Mesenchymal stem cell (in vitro differentiated cells and primary cell): ENCODE measurements at regions not wholly inside any gene's neighbourhood (a gene's known extent, or its start where the extent isn't known, plus 50 kb on each side); places are given as distances from the start of the nearest gene placed in this dataset.
"Not testable (repeated sequence)": the region's sequence is repeated elsewhere in the genome, so short reads cannot be mapped to it uniquely, and the experiment has no call there.

Experiments used
- DNase-seq: peaks from one replicate; pipeline ENCODE4 v3.0.0-alpha.2; 2013
- H2AFZ ChIP-seq: one replicate; pipeline ENCODE4 v1.6.1; 2013; ENCODE audit warnings: low read depth, mild to moderate bottlenecking, control low read depth, inconsistent platforms, low read length, moderate library complexity
- H2AK5ac ChIP-seq: 2 replicates; pipeline ENCODE4 v1.6.1; 2013; ENCODE audit warnings: low read length, moderate library complexity, mild to moderate bottlenecking, inconsistent platforms; ENCODE audit not compliant: severe bottlenecking
- H2BK120ac ChIP-seq: one replicate; pipeline ENCODE4 v1.6.1; 2013; ENCODE audit warnings: low read depth, mild to moderate bottlenecking, inconsistent platforms, low read length, moderate library complexity
- H2BK12ac ChIP-seq, 2 experiments: one replicate each; pipeline ENCODE4 v1.6.1; 2013; ENCODE audit warnings: inconsistent platforms in 2 of 2, low read length in 2 of 2, mild to moderate bottlenecking in 2 of 2, moderate library complexity in 2 of 2, control low read depth in 1 of 2
- H2BK15ac ChIP-seq: one replicate; pipeline ENCODE4 v1.6.1; 2013; ENCODE audit warnings: mild to moderate bottlenecking, low read depth, inconsistent platforms; ENCODE audit not compliant: poor library complexity, severe bottlenecking
- H2BK5ac ChIP-seq: 2 replicates; pipeline ENCODE4 v1.6.1; 2013; ENCODE audit warnings: low read depth, mild to moderate bottlenecking, low read length, control low read depth, inconsistent platforms; ENCODE audit not compliant: poor library complexity, severe bottlenecking
- H3K14ac ChIP-seq, 2 experiments: one replicate each; pipeline ENCODE4 v1.6.1; 2013; ENCODE audit warnings: inconsistent platforms in 2 of 2, low read length in 2 of 2, control low read depth in 1 of 2, mild to moderate bottlenecking in 1 of 2, moderate library complexity in 1 of 2
- H3K18ac ChIP-seq, 2 experiments: one replicate each; pipeline ENCODE4 v1.6.1; 2013; ENCODE audit warnings: inconsistent platforms in 2 of 2, low read length in 2 of 2, control low read depth in 1 of 2, low read depth in 1 of 2, mild to moderate bottlenecking in 1 of 2
- H3K23ac ChIP-seq, 2 experiments: one replicate each; pipeline ENCODE4 v1.6.1; 2013; ENCODE audit warnings: inconsistent platforms in 2 of 2, low read length in 2 of 2, mild to moderate bottlenecking in 2 of 2, moderate library complexity in 2 of 2, control low read depth in 1 of 2
- H3K27ac ChIP-seq: 2 replicates; pipeline ENCODE4 v1.5.1; 2013; ENCODE audit warnings: mild to moderate bottlenecking, moderate library complexity, low read length, control low read depth, inconsistent platforms; ENCODE audit not compliant: poor library complexity, severe bottlenecking
- H3K27me3 ChIP-seq, 2 experiments: 2 replicates each; pipeline versions ENCODE4 v1.6.1 to v1.7.0; 2013; ENCODE audit warnings: low read length in 2 of 2, mild to moderate bottlenecking in 2 of 2, moderate library complexity in 2 of 2, control low read depth in 1 of 2, inconsistent platforms in 1 of 2; ENCODE audit not compliant: control insufficient read depth in 1 of 2, insufficient read depth in 1 of 2
- H3K36me3 ChIP-seq, 2 experiments: 2 replicates each; pipeline versions ENCODE4 v1.6.1 to v1.7.0; 2013; ENCODE audit warnings: low read length in 2 of 2, control low read depth in 1 of 2, inconsistent platforms in 1 of 2, low read depth in 1 of 2, mild to moderate bottlenecking in 1 of 2; ENCODE audit not compliant: insufficient read depth in 2 of 2, control insufficient read depth in 1 of 2
- H3K4ac ChIP-seq, 2 experiments: one replicate each; pipeline ENCODE4 v1.6.1; 2013; ENCODE audit warnings: inconsistent platforms in 2 of 2, low read length in 2 of 2, mild to moderate bottlenecking in 2 of 2, moderate library complexity in 2 of 2, control low read depth in 1 of 2, low read depth in 1 of 2
- H3K4me1 ChIP-seq: 2 replicates; pipeline ENCODE4 v1.6.1; 2013; ENCODE audit warnings: low read depth, low read length, control low read depth; ENCODE audit not compliant: control insufficient read depth, insufficient read depth
- H3K4me2 ChIP-seq: 2 replicates; pipeline ENCODE4 v1.6.1; 2013; ENCODE audit warnings: low read length, mild to moderate bottlenecking, inconsistent platforms; ENCODE audit not compliant: poor library complexity, severe bottlenecking
- H3K4me3 ChIP-seq, 2 experiments: 2 replicates each; pipeline versions ENCODE4 v1.5.1 to v1.7.0; 2013; ENCODE audit warnings: low read length in 2 of 2, mild to moderate bottlenecking in 2 of 2, control low read depth in 1 of 2, low read depth in 1 of 2; ENCODE audit not compliant: insufficient read depth in 1 of 2
- H3K79me1 ChIP-seq: replicated peaks from 2 replicates; pipeline ENCODE4 v1.6.1; 2013; ENCODE audit warnings: mild to moderate bottlenecking, control low read depth, low read length, inconsistent platforms; ENCODE audit not compliant: poor library complexity, severe bottlenecking
- H3K9ac ChIP-seq: 2 replicates; pipeline ENCODE4 v1.7.0; 2013; ENCODE audit warnings: mild to moderate bottlenecking, low read length, moderate library complexity
- H3K9me3 ChIP-seq: 2 replicates; pipeline ENCODE4 v1.7.0; 2013; ENCODE audit warnings: mild to moderate bottlenecking, low read length; ENCODE audit not compliant: control insufficient read depth
- H4K8ac ChIP-seq: one replicate; pipeline ENCODE4 v1.6.1; 2013; ENCODE audit warnings: inconsistent platforms, mild to moderate bottlenecking, low read length, moderate library complexity
- H4K91ac ChIP-seq: one replicate; pipeline ENCODE4 v1.6.1; 2013; ENCODE audit warnings: mild to moderate bottlenecking, low read length, inconsistent platforms
- WGBS: methylation state at CpG from one replicate; pipeline ENCODE4 v1.1.7; 2013; ENCODE audit warnings: mixed read lengths; 5-methylcytosine and 5-hydroxymethylcytosine counted together

DNA sequence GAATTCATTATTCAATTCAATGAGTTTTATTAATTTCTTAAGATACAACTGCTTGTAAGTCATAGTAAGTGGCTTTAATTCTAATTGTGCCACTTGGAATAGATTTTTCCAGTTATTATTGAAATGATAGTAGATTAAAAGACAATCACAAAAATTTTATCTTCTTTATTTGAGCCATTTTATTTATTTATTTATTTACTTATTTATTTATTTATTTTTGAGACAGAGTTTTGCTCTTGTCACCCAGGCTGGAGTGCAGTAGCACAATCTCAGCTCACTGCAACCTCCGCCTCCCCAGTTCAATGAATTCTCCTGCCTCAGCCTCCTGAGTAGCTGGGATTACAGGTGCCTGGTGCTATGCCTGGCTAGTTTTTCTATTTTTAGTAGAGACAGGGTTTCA, 235.7 kb upstream of the DSEL start:
- H3K27ac ChIP-seq, H3K14ac ChIP-seq, H2BK12ac ChIP-seq, H2AK5ac ChIP-seq, H3K18ac ChIP-seq, H3K4me3 ChIP-seq, H2BK5ac ChIP-seq, H3K36me3 ChIP-seq, H4K8ac ChIP-seq, H4K91ac ChIP-seq, H3K23ac ChIP-seq, H3K79me1 ChIP-seq, H3K9me3 ChIP-seq, H3K4me2 ChIP-seq, H3K4me1 ChIP-seq, H3K4ac ChIP-seq, H2AFZ ChIP-seq, H3K9ac ChIP-seq, H3K27me3 ChIP-seq, DNase-seq, H2BK120ac ChIP-seq, H2BK15ac ChIP-seq: not testable (repeated sequence)
- WGBS: 100% methylated on average over 1 of the region's 1 CpG

- DNase-seq: no peak
- H3K4me1 ChIP-seq: no peaks in the 10 kb centered on the region
- no peak overlapping the region for H2BK5ac ChIP-seq
- no peak overlapping the region for H2AK5ac ChIP-seq
- no peak overlapping the region for H2AFZ ChIP-seq
- H3K23ac ChIP-seq: no peak overlapping the region
- H4K8ac ChIP-seq: no peak overlapping the region
- H2BK12ac ChIP-seq: no peak overlapping the region
- no peaks in the 10 kb centered on the region for H3K79me1 ChIP-seq
- no peak overlapping the region for H3K14ac ChIP-seq
- H2BK120ac ChIP-seq: no peak overlapping the region
- H3K4me2 ChIP-seq: no peak overlapping the region
- H3K4me3 ChIP-seq: no peak overlapping the region
- no peak overlapping the region for H3K18ac ChIP-seq
- no peaks in the 10 kb centered on the region for H3K27me3 ChIP-seq
- H3K27ac ChIP-seq: no peak overlapping the region
- no CpG with 5 or more reads among the region's 1 CpG for WGBS
- no peak overlapping the region for H3K4ac ChIP-seq
- peaks cover 32% of the 10 kb centered on the region for H3K9me3 ChIP-seq
- H2BK15ac ChIP-seq: no peak overlapping the region
- no peak overlapping the region for H3K9ac ChIP-seq
- no peaks in the 10 kb centered on the region for H3K36me3 ChIP-seq
- no peak overlapping the region for H4K91ac ChIP-seq
Measured at GRCh38 chr18:67742954-67743353, 226.4 kb upstream of the DSEL start.

- H2AK5ac ChIP-seq: no peak overlapping the region
- H3K4me2 ChIP-seq: no peak overlapping the region
- H3K23ac ChIP-seq: no peak overlapping the region
- no peak overlapping the region for H2BK5ac ChIP-seq
- H3K9me3 ChIP-seq: peaks cover 28% of the 10 kb centered on the region
- 94% methylated on average over 7 of the region's 7 CpGs for WGBS
- no peak overlapping the region for H4K8ac ChIP-seq
- no peak overlapping the region for H3K4me3 ChIP-seq
- H3K27ac ChIP-seq: no peak overlapping the region
- no peak overlapping the region for H2BK120ac ChIP-seq
- no peak overlapping the region for H3K4ac ChIP-seq
- H2BK12ac ChIP-seq: peak overlapping the region in 1 of 2 experiments; percentile 63
- no peak overlapping the region for H3K9ac ChIP-seq
- no peaks in the 10 kb centered on the region for H3K4me1 ChIP-seq
- no peak overlapping the region for H4K91ac ChIP-seq
- no peaks in the 10 kb centered on the region for H3K79me1 ChIP-seq
- no peaks in the 10 kb centered on the region for H3K36me3 ChIP-seq
- H3K14ac ChIP-seq: no peak overlapping the region
- peak overlapping the region; percentile 14 for H2AFZ ChIP-seq
- H3K18ac ChIP-seq: no peak overlapping the region
- H2BK15ac ChIP-seq: no peak overlapping the region
- no peaks in the 10 kb centered on the region for H3K27me3 ChIP-seq
- DNase-seq: no peak
Measured at GRCh38 chr18:67742525-67742924, 226.0 kb upstream of the DSEL start.

GRCh38 chr18:67735506-67735905, 219.0 kb upstream of the DSEL start:
- no peak overlapping the region for H3K18ac ChIP-seq
- H3K4me1 ChIP-seq: no peaks in the 10 kb centered on the region
- no peaks in the 10 kb centered on the region for H3K79me1 ChIP-seq
- H2AFZ ChIP-seq: no peak overlapping the region
- no peak overlapping the region for H3K23ac ChIP-seq
- H3K27me3 ChIP-seq: no peaks in the 10 kb centered on the region
- no peak overlapping the region for H3K4ac ChIP-seq
- H3K36me3 ChIP-seq: no peaks in the 10 kb centered on the region
- H3K4me2 ChIP-seq: no peak overlapping the region
- no peak overlapping the region for H3K9ac ChIP-seq
- no peak for DNase-seq
- H3K9me3 ChIP-seq: no peaks in the 10 kb centered on the region
- H2BK12ac ChIP-seq: no peak overlapping the region
- WGBS: 73% methylated on average over 4 of the region's 6 CpGs
- H2BK5ac ChIP-seq: no peak overlapping the region
- H4K8ac ChIP-seq: no peak overlapping the region
- H3K27ac ChIP-seq: no peak overlapping the region
- no peak overlapping the region for H2AK5ac ChIP-seq
- no peak overlapping the region for H2BK15ac ChIP-seq
- no peak overlapping the region for H4K91ac ChIP-seq
- no peak overlapping the region for H3K4me3 ChIP-seq
- no peak overlapping the region for H3K14ac ChIP-seq
- H2BK120ac ChIP-seq: no peak overlapping the region
